ENCODE measurements at regions not wholly inside any gene's neighbourhood (a gene's known extent, or its start where the extent isn't known, plus 50 kb on each side); places are given as distances from the start of the nearest gene placed in this dataset.

DNA sequence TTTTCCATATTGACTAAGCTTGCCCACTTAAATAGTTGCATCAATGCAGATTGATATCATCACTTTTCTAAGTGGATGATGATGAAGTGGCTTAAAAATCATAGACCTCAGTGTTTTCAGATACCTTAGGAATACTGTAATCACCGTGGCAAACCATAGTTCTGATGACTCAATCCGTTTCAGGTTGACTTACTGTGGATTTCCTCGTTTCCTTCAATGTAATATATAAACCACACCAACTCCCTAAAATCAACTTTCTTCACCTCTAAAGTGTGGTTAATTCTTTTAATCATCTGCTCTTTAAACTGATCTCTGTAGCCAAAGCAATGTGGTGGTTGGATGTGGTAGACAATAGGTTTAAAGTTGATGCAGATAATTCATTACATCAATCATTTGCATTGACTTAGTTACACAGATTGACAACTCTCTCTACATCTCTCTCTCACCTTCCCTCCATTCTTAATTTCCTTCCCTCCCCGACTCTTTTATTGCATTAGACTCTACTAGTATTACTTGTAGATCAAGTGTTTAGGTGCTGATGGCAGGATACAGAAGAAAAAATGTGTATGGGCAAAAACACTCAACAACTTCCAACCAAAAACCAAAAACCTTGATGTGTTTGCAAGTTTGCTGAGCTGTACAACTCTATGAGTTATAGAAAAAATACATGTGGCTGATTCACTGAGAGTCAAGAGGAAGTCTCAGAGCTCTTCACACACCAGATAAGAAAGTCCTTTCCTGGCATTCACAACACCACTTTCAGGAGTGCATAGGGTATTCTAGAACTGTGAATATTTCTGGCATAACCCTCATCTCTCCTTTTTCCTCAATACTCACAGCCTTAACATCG, 243.5 kb downstream of the NFKBIZ start:
- ATAC-seq (ENCODE audit: low FRiP score), result no peak
- no peak overlapping the region for H3K4me3 ChIP-seq (ENCODE audit: low read length in 2 of 2)
- intact Hi-C loops (cut with DNase I), result no loop called here

DNA sequence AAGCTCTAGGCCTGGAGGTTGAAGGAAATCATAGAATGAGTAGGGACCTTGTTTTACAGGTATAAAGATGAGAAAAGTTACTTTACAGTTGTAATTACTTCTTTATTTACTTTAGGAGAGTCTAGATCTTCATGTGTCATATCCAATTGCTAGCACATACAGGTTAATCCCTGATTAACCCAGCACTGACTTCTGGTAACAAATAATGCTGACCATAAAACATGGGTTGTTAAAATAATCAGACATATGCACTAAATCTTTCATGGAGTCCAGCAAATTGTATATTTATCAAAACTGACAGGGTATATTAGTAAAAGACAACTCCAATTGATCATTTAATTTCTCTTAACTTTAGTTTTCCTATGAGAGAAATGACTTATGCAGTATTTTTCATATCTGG, 245.2 kb downstream of the NFKBIZ start:
- no peak for ATAC-seq (ENCODE audit: low FRiP score)
- intact Hi-C loops (cut with DNase I), result no loop called here
- no peaks in the 10 kb centered on the region for H3K27me3 ChIP-seq (ENCODE audit: control insufficient read depth in 1 of 2, insufficient read depth in 2 of 2, low read length in 1 of 2)
- DNase-seq, result no peak
- no peaks in the 10 kb centered on the region for H3K9me3 ChIP-seq (ENCODE audit: control insufficient read depth, low read length)
- no peaks in the 10 kb centered on the region for H3K4me1 ChIP-seq (ENCODE audit: control insufficient read depth in 1 of 2, insufficient read depth in 2 of 2, low read length in 2 of 2)
- no peak overlapping the region for H3K27ac ChIP-seq (ENCODE audit: low read depth in 1 of 2, low read length in 2 of 2)
- H3K36me3 ChIP-seq (ENCODE audit: control insufficient read depth in 1 of 2, insufficient read depth in 2 of 2, low read length in 1 of 2), result no peaks in the 10 kb centered on the region
- H3K4me3 ChIP-seq (ENCODE audit: low read length in 2 of 2), result no peak overlapping the region

More for the DNA sequence above, 243.5 kb downstream of the NFKBIZ start:
- no peaks in the 10 kb centered on the region for H3K4me1 ChIP-seq (ENCODE audit: control insufficient read depth in 1 of 2, insufficient read depth in 2 of 2, low read length in 2 of 2)
- no peaks in the 10 kb centered on the region for H3K36me3 ChIP-seq (ENCODE audit: control insufficient read depth in 1 of 2, insufficient read depth in 2 of 2, low read length in 1 of 2)
- H3K9me3 ChIP-seq (ENCODE audit: control insufficient read depth, low read length), result no peaks in the 10 kb centered on the region
- 91% methylated on average over 5 of the region's 5 CpGs for WGBS, 2 donors
- DNase-seq, result no peak
- no peaks in the 10 kb centered on the region for H3K27me3 ChIP-seq (ENCODE audit: control insufficient read depth in 1 of 2, insufficient read depth in 2 of 2, low read length in 1 of 2)
- no peak overlapping the region for H3K27ac ChIP-seq (ENCODE audit: low read depth in 1 of 2, low read length in 2 of 2)

DNA sequence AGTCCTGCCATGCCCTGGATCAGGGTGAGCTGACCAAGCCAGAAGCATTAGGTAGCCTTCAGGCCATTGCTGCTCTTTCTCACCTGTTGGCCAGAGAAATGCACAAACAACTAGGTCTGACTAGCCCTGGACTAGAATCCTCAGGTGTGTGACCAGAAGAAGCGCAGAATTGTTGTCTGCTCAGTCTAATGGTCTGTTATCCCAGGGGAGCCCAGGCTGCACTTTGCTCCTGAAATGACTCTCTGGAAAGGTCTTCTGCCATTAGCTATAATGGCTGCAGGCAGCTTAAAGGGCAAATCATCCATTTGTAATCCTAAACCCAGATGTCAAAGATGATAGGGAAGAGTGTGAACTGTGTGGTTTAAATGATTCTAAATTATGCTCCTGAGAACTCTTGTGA, 246.1 kb downstream of the NFKBIZ start:
- Histone ChIP-seq H3K4me3 (ENCODE audit: low read length in 2 of 2) (no peak overlapping the region), H3K4me1 (ENCODE audit: control insufficient read depth in 1 of 2, insufficient read depth in 2 of 2, low read length in 2 of 2) (no peaks in the 10 kb centered on the region), H3K27me3 (ENCODE audit: control insufficient read depth in 1 of 2, insufficient read depth in 2 of 2, low read length in 1 of 2) (no peaks in the 10 kb centered on the region), H3K27ac (ENCODE audit: low read depth in 1 of 2, low read length in 2 of 2) (no peak overlapping the region), H3K36me3 (ENCODE audit: control insufficient read depth in 1 of 2, insufficient read depth in 2 of 2, low read length in 1 of 2) (no peaks in the 10 kb centered on the region), H3K9me3 (ENCODE audit: control insufficient read depth, low read length) (no peaks in the 10 kb centered on the region)
- DNase-seq (no peak), ATAC-seq (ENCODE audit: low FRiP score) (no peak)
- WGBS, 2 donors, result 97% methylated on average over 1 of the region's 1 CpG
- intact Hi-C loops (cut with DNase I), result no loop called here

DNA sequence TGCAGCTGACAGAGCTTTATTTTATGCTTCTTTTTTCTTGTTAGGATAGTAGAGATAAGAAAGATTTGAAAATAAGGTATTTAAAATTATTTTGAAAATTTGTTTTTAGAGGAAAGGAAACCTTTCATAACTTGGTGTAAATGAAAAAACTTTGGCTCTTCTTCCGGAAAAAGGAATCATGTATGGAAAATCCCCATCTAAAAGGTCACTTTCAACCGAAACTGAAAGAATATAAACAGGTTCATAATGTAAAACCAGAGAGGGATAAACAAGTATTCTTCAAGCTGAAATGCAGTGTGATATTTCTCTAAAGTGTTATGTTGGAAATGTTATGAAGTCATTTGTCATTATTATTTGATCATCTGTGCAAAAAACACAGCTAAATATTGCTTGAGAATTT, 246.8 kb downstream of the NFKBIZ start:
- intact Hi-C loops (cut with DNase I), result no loop called here
- WGBS, 2 donors, result 73 to 77% methylated on average over 2 of the region's 2 CpGs
- no peak overlapping the region for H3K4me3 ChIP-seq (ENCODE audit: low read length in 2 of 2)
- H3K27ac ChIP-seq (ENCODE audit: low read depth in 1 of 2, low read length in 2 of 2), result no peak overlapping the region
- no peak for ATAC-seq (ENCODE audit: low FRiP score)
- H3K4me1 ChIP-seq (ENCODE audit: control insufficient read depth in 1 of 2, insufficient read depth in 2 of 2, low read length in 2 of 2), result no peaks in the 10 kb centered on the region
- H3K9me3 ChIP-seq (ENCODE audit: control insufficient read depth, low read length), result no peaks in the 10 kb centered on the region
- no peaks in the 10 kb centered on the region for H3K27me3 ChIP-seq (ENCODE audit: control insufficient read depth in 1 of 2, insufficient read depth in 2 of 2, low read length in 1 of 2)
- no peak for DNase-seq
- H3K36me3 ChIP-seq (ENCODE audit: control insufficient read depth in 1 of 2, insufficient read depth in 2 of 2, low read length in 1 of 2), result no peaks in the 10 kb centered on the region

DNA sequence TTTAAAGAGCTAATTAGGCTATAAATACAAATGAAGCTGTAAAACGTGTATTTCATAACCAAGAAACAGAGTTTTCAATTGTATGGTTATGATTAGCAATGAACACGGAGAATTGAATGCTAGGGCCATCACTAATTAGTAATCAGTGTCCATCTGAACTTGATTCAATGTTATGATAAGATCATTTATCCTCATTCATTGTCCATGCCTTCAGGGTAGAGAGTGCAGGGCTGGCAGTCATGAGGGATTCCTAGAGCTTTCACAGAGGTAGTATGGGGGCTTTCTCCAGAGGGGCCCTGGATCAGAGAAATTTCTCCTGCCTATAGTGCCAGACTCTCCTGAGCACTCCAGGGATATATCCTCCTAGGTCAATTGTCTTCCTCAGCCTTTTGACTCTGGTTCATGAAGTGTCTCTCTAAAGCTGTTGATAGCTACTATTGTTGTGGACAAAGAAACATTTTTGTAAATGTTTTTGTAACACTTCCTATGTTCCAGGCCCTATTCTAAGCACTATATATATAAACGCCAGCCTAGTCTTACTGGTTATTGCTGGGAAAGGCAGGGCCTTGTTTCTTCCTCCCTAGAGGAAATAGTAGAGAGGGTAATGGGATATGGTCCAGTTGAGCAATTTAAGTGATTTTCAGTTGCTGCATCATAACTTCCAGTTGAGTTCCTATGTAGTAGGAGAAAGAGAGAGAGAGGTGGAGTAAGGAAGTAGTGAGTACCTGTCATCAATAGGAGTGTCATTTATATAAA, 249.0 kb downstream of the NFKBIZ start:
- intact Hi-C loops (cut with DNase I), result no loop called here
- no peaks in the 10 kb centered on the region for H3K4me1 ChIP-seq (ENCODE audit: control insufficient read depth in 1 of 2, insufficient read depth in 2 of 2, low read length in 2 of 2)
- H3K4me3 ChIP-seq (ENCODE audit: low read length in 2 of 2), result no peak overlapping the region
- H3K27me3 ChIP-seq (ENCODE audit: control insufficient read depth in 1 of 2, insufficient read depth in 2 of 2, low read length in 1 of 2), result no peaks in the 10 kb centered on the region
- no peaks in the 10 kb centered on the region for H3K9me3 ChIP-seq (ENCODE audit: control insufficient read depth, low read length)
- H3K27ac ChIP-seq (ENCODE audit: low read depth in 1 of 2, low read length in 2 of 2), result no peak overlapping the region
- ATAC-seq (ENCODE audit: low FRiP score) (no peak), DNase-seq (no peak)
- 88 to 94% methylated on average over 3 of the region's 3 CpGs for WGBS, 2 donors
- no peaks in the 10 kb centered on the region for H3K36me3 ChIP-seq (ENCODE audit: control insufficient read depth in 1 of 2, insufficient read depth in 2 of 2, low read length in 1 of 2)

DNA sequence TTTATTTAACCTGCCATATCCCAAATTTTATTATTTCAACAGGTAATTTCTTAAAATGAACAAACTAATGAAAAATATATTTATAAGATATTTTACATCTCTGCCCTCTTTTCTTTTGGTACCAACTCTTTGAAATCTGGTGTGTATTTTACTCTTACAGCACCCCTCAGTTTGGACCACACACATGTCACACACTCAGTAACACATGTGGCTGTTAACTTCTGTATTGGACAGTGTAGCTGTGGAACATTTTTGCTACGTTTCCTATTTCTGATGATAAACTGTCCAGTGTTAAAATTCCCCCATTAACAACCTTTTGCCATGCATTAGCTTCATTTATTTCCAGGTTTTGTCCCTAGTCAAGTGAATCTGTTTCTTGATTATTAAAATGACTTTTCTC, 250.6 kb downstream of the NFKBIZ start:
- no peaks in the 10 kb centered on the region for H3K27me3 ChIP-seq (ENCODE audit: control insufficient read depth in 1 of 2, insufficient read depth in 2 of 2, low read length in 1 of 2)
- DNase-seq (no peak), ATAC-seq (ENCODE audit: low FRiP score) (no peak)
- WGBS, 2 donors, result 60 to 68% methylated on average over 1 of the region's 1 CpG
- no peaks in the 10 kb centered on the region for H3K9me3 ChIP-seq (ENCODE audit: control insufficient read depth, low read length)
- intact Hi-C loops (cut with DNase I), result no loop called here
- no peaks in the 10 kb centered on the region for H3K36me3 ChIP-seq (ENCODE audit: control insufficient read depth in 1 of 2, insufficient read depth in 2 of 2, low read length in 1 of 2)
- H3K4me1 ChIP-seq (ENCODE audit: control insufficient read depth in 1 of 2, insufficient read depth in 2 of 2, low read length in 2 of 2), result no peaks in the 10 kb centered on the region
- no peak overlapping the region for H3K27ac ChIP-seq (ENCODE audit: low read depth in 1 of 2, low read length in 2 of 2)
- no peak overlapping the region for H3K4me3 ChIP-seq (ENCODE audit: low read length in 2 of 2)

DNA sequence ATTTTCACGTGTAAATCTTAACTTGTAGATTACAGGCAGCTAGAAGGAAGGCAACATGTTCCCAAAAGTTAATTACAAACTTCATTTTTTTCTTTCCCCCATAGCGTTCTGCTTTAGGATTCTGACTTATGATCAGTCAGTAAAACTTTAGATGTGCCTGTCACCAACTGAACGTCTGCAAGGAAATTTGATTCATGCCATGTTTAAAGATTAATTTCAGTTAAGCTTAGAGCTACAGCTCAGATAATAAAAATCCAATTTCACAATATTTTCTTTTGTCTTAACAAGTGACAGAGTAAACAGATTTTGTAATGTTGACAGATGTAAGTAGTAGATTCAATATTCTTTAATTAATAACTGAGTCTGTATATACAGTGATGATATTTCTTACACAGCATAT, 253.1 kb downstream of the NFKBIZ start:
- no peaks in the 10 kb centered on the region for H3K36me3 ChIP-seq (ENCODE audit: control insufficient read depth in 1 of 2, insufficient read depth in 2 of 2, low read length in 1 of 2)
- ATAC-seq (ENCODE audit: low FRiP score), result no peak
- DNase-seq, result no peak
- no peak overlapping the region for H3K27ac ChIP-seq (ENCODE audit: low read depth in 1 of 2, low read length in 2 of 2)
- H3K4me3 ChIP-seq (ENCODE audit: low read length in 2 of 2), result no peak overlapping the region
- no peaks in the 10 kb centered on the region for H3K9me3 ChIP-seq (ENCODE audit: control insufficient read depth, low read length)
- no peaks in the 10 kb centered on the region for H3K27me3 ChIP-seq (ENCODE audit: control insufficient read depth in 1 of 2, insufficient read depth in 2 of 2, low read length in 1 of 2)
- no peaks in the 10 kb centered on the region for H3K4me1 ChIP-seq (ENCODE audit: control insufficient read depth in 1 of 2, insufficient read depth in 2 of 2, low read length in 2 of 2)
- intact Hi-C loops (cut with DNase I), result no loop called here
- WGBS, 2 donors, result 25 to 29% methylated on average over 3 of the region's 3 CpGs

DNA sequence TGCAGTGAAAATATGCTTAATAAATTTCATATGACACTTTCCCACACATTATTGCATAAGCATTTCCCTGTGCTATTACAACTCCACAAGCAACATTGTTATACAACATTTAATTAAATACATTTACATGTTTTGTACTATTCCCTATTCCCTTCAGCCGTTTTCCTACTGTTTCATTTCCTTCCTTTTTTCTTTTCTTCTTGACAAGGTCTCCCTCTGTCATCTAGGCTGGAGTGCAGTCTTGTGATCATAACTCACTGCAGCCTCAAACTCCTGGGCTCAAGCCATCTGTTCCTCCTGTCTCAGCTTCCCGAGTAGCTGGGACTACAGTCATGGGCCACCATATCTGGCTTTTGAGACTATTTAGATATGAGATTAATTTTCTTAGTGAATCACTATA, 254.7 kb downstream of the NFKBIZ start:
- peak in 1 of 2 donors; percentile 51 for DNase-seq
- Histone ChIP-seq H3K4me3 (ENCODE audit: low read length in 2 of 2) (no peak overlapping the region), H3K27me3 (ENCODE audit: control insufficient read depth in 1 of 2, insufficient read depth in 2 of 2, low read length in 1 of 2) (no peaks in the 10 kb centered on the region), H3K4me1 (ENCODE audit: control insufficient read depth in 1 of 2, insufficient read depth in 2 of 2, low read length in 2 of 2) (no peaks in the 10 kb centered on the region), H3K27ac (ENCODE audit: low read depth in 1 of 2, low read length in 2 of 2) (no peak overlapping the region), H3K36me3 (ENCODE audit: control insufficient read depth in 1 of 2, insufficient read depth in 2 of 2, low read length in 1 of 2) (no peaks in the 10 kb centered on the region), H3K9me3 (ENCODE audit: control insufficient read depth, low read length) (no peaks in the 10 kb centered on the region)
- ATAC-seq (ENCODE audit: low FRiP score), result no peak
- 30 to 40% methylated on average over 2 of the region's 2 CpGs for WGBS, 2 donors
- intact Hi-C loops (cut with DNase I), result no loop called here

DNA sequence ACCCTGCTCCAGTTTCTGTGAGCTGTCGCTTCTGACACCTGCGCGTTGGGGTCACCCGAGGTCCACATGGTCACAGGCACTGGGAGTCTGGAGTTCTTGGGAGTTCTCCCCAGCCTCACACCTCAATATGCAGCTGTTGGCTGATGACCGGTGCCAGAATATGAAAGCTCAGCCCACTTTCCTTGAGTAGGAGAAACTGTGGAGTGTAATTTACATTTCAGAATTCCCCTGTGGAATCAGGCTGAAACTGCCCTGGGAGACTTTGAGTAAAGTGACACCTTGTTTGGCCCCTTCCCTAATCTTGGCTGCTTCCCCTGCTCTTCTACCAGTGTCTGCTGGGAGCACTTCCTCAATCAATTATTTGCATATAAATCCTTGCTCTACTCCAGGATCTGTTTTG, 255.9 kb downstream of the NFKBIZ start:
- ATAC-seq (ENCODE audit: low FRiP score) (no peak), DNase-seq (no peak)
- H3K4me1 ChIP-seq (ENCODE audit: control insufficient read depth in 1 of 2, insufficient read depth in 2 of 2, low read length in 2 of 2), result no peaks in the 10 kb centered on the region
- no peaks in the 10 kb centered on the region for H3K27me3 ChIP-seq (ENCODE audit: control insufficient read depth in 1 of 2, insufficient read depth in 2 of 2, low read length in 1 of 2)
- intact Hi-C loops (cut with DNase I), result no loop called here
- 87 to 90% methylated on average over 5 of the region's 5 CpGs for WGBS, 2 donors
- H3K4me3 ChIP-seq (ENCODE audit: low read length in 2 of 2), result no peak overlapping the region
- no peaks in the 10 kb centered on the region for H3K36me3 ChIP-seq (ENCODE audit: control insufficient read depth in 1 of 2, insufficient read depth in 2 of 2, low read length in 1 of 2)
- no peak overlapping the region for H3K27ac ChIP-seq (ENCODE audit: low read depth in 1 of 2, low read length in 2 of 2)
- no peaks in the 10 kb centered on the region for H3K9me3 ChIP-seq (ENCODE audit: control insufficient read depth, low read length)
